ENCODE measurements at regions not wholly inside any gene's neighbourhood (a gene's known extent, or its start where the extent isn't known, plus 50 kb on each side); places are given as distances from the start of the nearest gene placed in this dataset.

DNA sequence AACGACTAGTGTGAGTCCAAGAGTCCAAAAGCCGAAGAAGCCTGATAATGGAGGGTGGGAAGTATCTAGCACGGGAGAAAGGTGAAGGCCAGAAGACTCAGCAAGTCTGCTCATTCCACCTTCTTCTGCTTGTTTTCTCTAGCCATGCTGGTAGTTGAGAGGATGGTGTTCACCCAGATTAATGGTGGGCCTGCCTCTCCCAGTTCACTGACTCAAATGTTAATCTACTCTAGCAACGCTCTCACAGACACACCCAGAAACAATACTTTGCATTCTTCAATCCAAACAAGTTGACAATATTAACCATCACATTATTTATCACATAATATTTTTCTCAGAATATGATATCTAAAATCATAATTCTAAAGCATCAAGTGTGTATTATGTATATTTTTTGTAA lies 1055.1 kb upstream of the PCDH10 start:
- H3K4me2 ChIP-seq (ENCODE audit: insufficient read depth, low read length), result no peak overlapping the region
- no peaks in the 10 kb centered on the region for H3K36me3 ChIP-seq (ENCODE audit: insufficient read depth, low read length)
- H3K4me1 ChIP-seq (ENCODE audit: insufficient read depth, low read length), result no peaks in the 10 kb centered on the region
- TF ChIP-seq, protein P1, sequence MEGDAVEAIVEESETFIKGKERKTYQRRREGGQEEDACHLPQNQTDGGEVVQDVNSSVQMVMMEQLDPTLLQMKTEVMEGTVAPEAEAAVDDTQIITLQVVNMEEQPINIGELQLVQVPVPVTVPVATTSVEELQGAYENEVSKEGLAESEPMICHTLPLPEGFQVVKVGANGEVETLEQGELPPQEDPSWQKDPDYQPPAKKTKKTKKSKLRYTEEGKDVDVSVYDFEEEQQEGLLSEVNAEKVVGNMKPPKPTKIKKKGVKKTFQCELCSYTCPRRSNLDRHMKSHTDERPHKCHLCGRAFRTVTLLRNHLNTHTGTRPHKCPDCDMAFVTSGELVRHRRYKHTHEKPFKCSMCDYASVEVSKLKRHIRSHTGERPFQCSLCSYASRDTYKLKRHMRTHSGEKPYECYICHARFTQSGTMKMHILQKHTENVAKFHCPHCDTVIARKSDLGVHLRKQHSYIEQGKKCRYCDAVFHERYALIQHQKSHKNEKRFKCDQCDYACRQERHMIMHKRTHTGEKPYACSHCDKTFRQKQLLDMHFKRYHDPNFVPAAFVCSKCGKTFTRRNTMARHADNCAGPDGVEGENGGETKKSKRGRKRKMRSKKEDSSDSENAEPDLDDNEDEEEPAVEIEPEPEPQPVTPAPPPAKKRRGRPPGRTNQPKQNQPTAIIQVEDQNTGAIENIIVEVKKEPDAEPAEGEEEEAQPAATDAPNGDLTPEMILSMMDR (IDR thresholded peaks at IDR 0.05; ENCODE audit: borderline replicate concordance, extremely low read depth, low read length, poor library complexity, severe bottlenecking), result no peak
- no peak for TF ChIP-seq EZH2 (IDR thresholded peaks at IDR 0.05; ENCODE audit: borderline replicate concordance, low read depth, low read length, severe bottlenecking)
- no peaks in the 10 kb centered on the region for H4K20me1 ChIP-seq (ENCODE audit: insufficient read depth, low read length)
- no peak overlapping the region for H3K9ac ChIP-seq (ENCODE audit: low read depth, low read length)
- ATAC-seq (ENCODE audit: insufficient read depth, low read depth) (no peak), DNase-seq (no peak)
- peaks cover 9% of the 10 kb centered on the region for H3K9me3 ChIP-seq (ENCODE audit: insufficient read depth, low read length, severe bottlenecking)
- H3K27me3 ChIP-seq (ENCODE audit: insufficient read depth, low read length, poor library complexity), result no peaks in the 10 kb centered on the region
- H2AFZ ChIP-seq (ENCODE audit: low read depth, low read length), result peak overlapping the region; percentile 64
- no peaks in the 10 kb centered on the region for H3K79me2 ChIP-seq (ENCODE audit: insufficient read depth, low read length)
- H3K4me3 ChIP-seq (ENCODE audit: low read depth in 1 of 2, low read length in 2 of 2), result no peak overlapping the region
- H3K27ac ChIP-seq (ENCODE audit: low read length), result no peak overlapping the region

DNA sequence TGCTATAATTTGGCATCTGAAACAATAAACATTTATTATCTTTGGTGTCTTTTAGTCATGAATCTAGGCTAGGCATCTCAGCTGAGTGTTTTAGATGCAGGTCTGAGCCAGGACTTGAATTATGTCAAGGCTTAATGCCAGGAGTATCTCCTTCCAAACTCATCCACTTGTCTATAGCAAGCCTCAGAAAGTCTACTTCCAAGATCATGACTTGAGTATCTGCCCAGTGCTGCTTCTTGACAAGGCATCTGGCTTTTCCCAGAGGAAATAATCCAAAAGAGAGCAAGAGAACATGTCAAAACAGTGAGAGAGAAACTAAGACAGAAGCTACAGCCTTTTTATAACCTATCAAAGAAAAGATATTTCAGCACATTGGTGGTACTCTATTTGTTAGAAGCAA lies 1052.1 kb upstream of the PCDH10 start:
- no peaks in the 10 kb centered on the region for H3K36me3 ChIP-seq (ENCODE audit: insufficient read depth, low read length)
- no peak overlapping the region for H3K4me2 ChIP-seq (ENCODE audit: insufficient read depth, low read length)
- no peaks in the 10 kb centered on the region for H3K79me2 ChIP-seq (ENCODE audit: insufficient read depth, low read length)
- DNase-seq (no peak), ATAC-seq (ENCODE audit: insufficient read depth, low read depth) (no peak)
- peaks cover 4% of the 10 kb centered on the region for H3K9me3 ChIP-seq (ENCODE audit: insufficient read depth, low read length, severe bottlenecking)
- no peaks in the 10 kb centered on the region for H3K27me3 ChIP-seq (ENCODE audit: insufficient read depth, low read length, poor library complexity)
- H2AFZ ChIP-seq (ENCODE audit: low read depth, low read length), result 0 out of 2 replicates have a peak overlapping the region, but pooled peaks have one; percentile 29
- H3K4me1 ChIP-seq (ENCODE audit: insufficient read depth, low read length), result no peaks in the 10 kb centered on the region
- no peak overlapping the region for H3K4me3 ChIP-seq (ENCODE audit: low read depth in 1 of 2, low read length in 2 of 2)
- no peaks in the 10 kb centered on the region for H4K20me1 ChIP-seq (ENCODE audit: insufficient read depth, low read length)
- H3K27ac ChIP-seq (ENCODE audit: low read length), result no peak overlapping the region
- no peak overlapping the region for H3K9ac ChIP-seq (ENCODE audit: low read depth, low read length)
- no peak for TF ChIP-seq EZH2 (IDR thresholded peaks at IDR 0.05; ENCODE audit: borderline replicate concordance, low read depth, low read length, severe bottlenecking)
- TF ChIP-seq, protein P1 (IDR thresholded peaks at IDR 0.05; ENCODE audit: borderline replicate concordance, extremely low read depth, low read length, poor library complexity, severe bottlenecking), result no peak

DNA sequence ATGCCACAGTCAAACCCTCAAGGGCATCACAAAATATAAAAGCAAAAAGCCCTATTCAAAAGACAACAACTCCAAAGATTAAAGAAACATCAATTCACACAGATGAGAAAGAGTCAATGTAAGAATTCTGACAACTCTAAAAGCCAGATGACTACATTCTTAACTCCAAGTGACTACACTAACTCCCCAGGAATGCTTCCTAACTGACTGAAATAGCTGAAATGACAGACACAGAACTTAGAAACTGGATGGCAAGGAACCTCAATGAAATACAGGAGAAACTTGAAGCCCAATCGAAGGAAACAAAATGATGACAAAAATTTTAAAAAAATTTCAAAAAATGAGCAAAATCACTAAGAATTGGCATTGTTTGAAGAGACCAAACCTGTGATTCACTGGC lies 1047.6 kb upstream of the PCDH10 start:
- ATAC-seq (ENCODE audit: insufficient read depth, low read depth), result no peak
- Histone ChIP-seq H3K9me3 (ENCODE audit: insufficient read depth, low read length, severe bottlenecking) (peaks cover 4% of the 10 kb centered on the region), H2AFZ (ENCODE audit: low read depth, low read length) (no peak overlapping the region), H3K27ac (ENCODE audit: low read length) (no peak overlapping the region), H3K27me3 (ENCODE audit: insufficient read depth, low read length, poor library complexity) (no peaks in the 10 kb centered on the region), H3K4me1 (ENCODE audit: insufficient read depth, low read length) (no peaks in the 10 kb centered on the region), H3K36me3 (ENCODE audit: insufficient read depth, low read length) (no peaks in the 10 kb centered on the region), H3K4me3 (ENCODE audit: low read depth in 1 of 2, low read length in 2 of 2) (no peak overlapping the region), H3K79me2 (ENCODE audit: insufficient read depth, low read length) (no peaks in the 10 kb centered on the region), H3K4me2 (ENCODE audit: insufficient read depth, low read length) (no peak overlapping the region), H4K20me1 (ENCODE audit: insufficient read depth, low read length) (no peaks in the 10 kb centered on the region), H3K9ac (ENCODE audit: low read depth, low read length) (no peak overlapping the region)
- DNase-seq, result no peak
- TF ChIP-seq, protein P1 (IDR thresholded peaks at IDR 0.05; ENCODE audit: borderline replicate concordance, extremely low read depth, low read length, poor library complexity, severe bottlenecking), result no peak
- TF ChIP-seq EZH2 (IDR thresholded peaks at IDR 0.05; ENCODE audit: borderline replicate concordance, low read depth, low read length, severe bottlenecking), result no peak

DNA sequence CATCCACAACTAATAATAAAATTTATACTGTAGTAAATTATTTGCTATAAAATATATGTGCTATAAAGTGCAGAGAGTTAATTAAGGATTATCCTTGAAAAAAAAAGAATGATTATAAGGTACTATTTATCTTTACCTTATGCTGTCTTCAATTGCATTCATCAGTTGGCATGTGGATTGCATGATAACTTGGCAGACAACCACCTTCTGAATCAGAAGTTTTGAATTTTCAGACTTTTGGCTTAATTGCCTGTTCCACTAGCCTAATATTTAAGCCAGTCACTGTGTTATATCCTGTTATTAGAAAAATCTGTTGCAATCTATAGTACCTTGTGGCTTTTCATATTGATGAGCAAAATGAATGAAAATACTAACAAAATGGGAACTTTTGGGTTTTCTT lies 1040.3 kb upstream of the PCDH10 start:
- Histone ChIP-seq H3K4me3 (ENCODE audit: low read depth in 1 of 2, low read length in 2 of 2) (no peak overlapping the region), H2AFZ (ENCODE audit: low read depth, low read length) (no peak overlapping the region), H3K4me1 (ENCODE audit: insufficient read depth, low read length) (no peaks in the 10 kb centered on the region), H3K9ac (ENCODE audit: low read depth, low read length) (no peak overlapping the region), H3K36me3 (ENCODE audit: insufficient read depth, low read length) (no peaks in the 10 kb centered on the region), H3K4me2 (ENCODE audit: insufficient read depth, low read length) (no peak overlapping the region), H4K20me1 (ENCODE audit: insufficient read depth, low read length) (no peaks in the 10 kb centered on the region), H3K27me3 (ENCODE audit: insufficient read depth, low read length, poor library complexity) (no peaks in the 10 kb centered on the region), H3K27ac (ENCODE audit: low read length) (no peak overlapping the region), H3K79me2 (ENCODE audit: insufficient read depth, low read length) (no peaks in the 10 kb centered on the region), H3K9me3 (ENCODE audit: insufficient read depth, low read length, severe bottlenecking) (peaks cover 4% of the 10 kb centered on the region)
- ATAC-seq (ENCODE audit: insufficient read depth, low read depth), result no peak
- TF ChIP-seq, protein P1 (IDR thresholded peaks at IDR 0.05; ENCODE audit: borderline replicate concordance, extremely low read depth, low read length, poor library complexity, severe bottlenecking), result no peak
- TF ChIP-seq EZH2 (IDR thresholded peaks at IDR 0.05; ENCODE audit: borderline replicate concordance, low read depth, low read length, severe bottlenecking), result no peak
- no peak for DNase-seq
